GM10266 (cell line): ENCODE measurements at regions not wholly inside any gene's neighbourhood (a gene's known extent, or its start where the extent isn't known, plus 50 kb on each side); places are given as distances from the start of the nearest gene placed in this dataset.

Experiments used
- DNase-seq: peaks from one replicate; pipeline ENCODE4 v3.0.0; 2012; ENCODE audit errors: extremely low spot score
- CTCF ChIP-seq: IDR thresholded peaks from 2 replicates; pipeline ENCODE4 v1.5.1; 2012; ENCODE audit warnings: mild to moderate bottlenecking, low read depth; ENCODE audit not compliant: control insufficient read depth, insufficient read depth; ENCODE audit errors: missing control alignments

GRCh38 chr9:12884736-12885395 is 110.0 kb downstream of the LURAP1L start:
- no peak for DNase-seq
- TF ChIP-seq CTCF: no peak

- no peak for TF ChIP-seq CTCF
Observed at GRCh38 chr9:12889402-12890106, 114.7 kb downstream of the LURAP1L start.

GRCh38 chr9:12891588-12891987 is 116.8 kb downstream of the LURAP1L start:
- no peak for DNase-seq
- TF ChIP-seq CTCF: no peak

More at GRCh38 chr9:12889402-12890106, 114.7 kb downstream of the LURAP1L start:
- no peak for DNase-seq

GRCh38 chr9:12903316-12903715 is 128.5 kb downstream of the LURAP1L start:
- no peak for DNase-seq
- TF ChIP-seq CTCF: no peak

- TF ChIP-seq CTCF: no peak
- no peak for DNase-seq
Observed at GRCh38 chr9:12904261-12905000, 129.6 kb downstream of the LURAP1L start.

GRCh38 chr9:12906646-12907045 is 131.8 kb downstream of the LURAP1L start:
- no peak for DNase-seq
- no peak for TF ChIP-seq CTCF

- TF ChIP-seq CTCF: no peak
- DNase-seq: no peak
Observed at GRCh38 chr9:12908895-12909294, 134.1 kb downstream of the LURAP1L start.
